Activated T-cell treated with anti-CD3 and anti-CD28 coated beads, Interleukin-2, amount 50 U/mL, for 4 hours (primary cell): ENCODE measurements at regions not wholly inside any gene's neighbourhood (a gene's known extent, or its start where the extent isn't known, plus 50 kb on each side); places are given as distances from the start of the nearest gene placed in this dataset.

Experiments
- ATAC-seq, 2 donors: fragments of 200-7000 bp; cut with Tn5 transposase; one replicate each; pipeline ENCODE4 v1.10.0; 2021
- DNase-seq: peaks from one replicate; pipeline ENCODE4 v3.0.0-alpha.2; 2020
- H3K27me3 Mint-ChIP-seq: one replicate; pipeline ENCODE4 v1.8.0; 2021; ENCODE audit warnings: low read depth, mixed read lengths
- H3K36me3 Mint-ChIP-seq: one replicate; pipeline ENCODE4 v1.8.0; 2022; ENCODE audit warnings: mixed read lengths; ENCODE audit not compliant: insufficient read depth
- H3K4me1 Mint-ChIP-seq: one replicate; pipeline ENCODE4 v1.8.0; 2021; ENCODE audit warnings: low read depth, mixed read lengths
- H3K4me3 Mint-ChIP-seq: one replicate; pipeline ENCODE4 v1.8.0; 2021; ENCODE audit warnings: mild to moderate bottlenecking, moderate library complexity, mixed read lengths
- H3K9me3 Mint-ChIP-seq: one replicate; pipeline ENCODE4 v1.8.0; 2021; ENCODE audit warnings: mixed read lengths

DNA sequence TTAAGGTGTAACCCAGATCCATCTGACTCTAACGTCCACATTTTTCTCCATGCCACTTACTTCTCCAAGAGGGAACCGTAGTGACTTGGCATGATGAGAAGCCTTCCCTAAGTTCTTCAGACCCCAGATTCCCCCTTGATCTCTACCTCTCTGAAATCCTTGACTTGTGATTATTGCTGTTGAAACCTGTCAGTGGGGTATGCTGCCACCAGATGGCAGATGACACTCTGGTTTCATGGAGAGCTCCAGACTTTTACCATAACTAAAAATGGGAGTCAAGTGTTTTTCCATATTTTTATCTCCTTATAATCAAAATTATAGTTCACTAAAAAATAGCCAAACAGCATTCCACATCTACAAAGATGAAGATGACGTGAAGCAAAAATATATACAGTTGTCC, 504.2 kb downstream of the SOX6 start:
- no peaks in the 10 kb centered on the region for H3K9me3 Mint-ChIP-seq
- no peak overlapping the region for H3K4me3 Mint-ChIP-seq
- DNase-seq, result no peak
- H3K27me3 Mint-ChIP-seq, result no peaks in the 10 kb centered on the region
- no peak for ATAC-seq
- H3K36me3 Mint-ChIP-seq, result no peaks in the 10 kb centered on the region
- no peaks in the 10 kb centered on the region for H3K4me1 Mint-ChIP-seq

DNA sequence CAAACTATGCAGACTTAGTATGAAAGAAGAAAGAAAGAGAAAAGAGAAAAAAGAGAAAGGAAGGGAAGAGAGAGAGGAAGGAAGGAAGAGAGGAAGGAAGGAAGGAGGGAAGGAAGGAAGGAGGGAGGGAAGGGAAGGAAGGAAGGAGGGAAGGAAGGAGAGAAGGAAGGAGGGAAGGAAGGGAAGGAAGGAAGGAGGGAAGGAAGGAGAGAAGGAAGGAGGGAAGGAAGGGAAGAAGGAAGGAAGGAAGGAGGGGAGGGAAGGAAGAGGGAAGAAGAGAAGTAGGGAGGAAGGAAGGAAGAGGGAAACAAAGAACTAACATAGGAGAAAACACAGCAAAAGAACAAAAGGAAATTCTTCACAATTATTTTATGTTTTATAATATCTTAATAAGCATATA, 502.1 kb downstream of the SOX6 start:
- Mint-ChIP-seq H3K4me3 (no peak overlapping the region), H3K27me3 (no peaks in the 10 kb centered on the region), H3K9me3 (no peaks in the 10 kb centered on the region), H3K36me3 (no peaks in the 10 kb centered on the region), H3K4me1 (no peaks in the 10 kb centered on the region)
- ATAC-seq (no peak), DNase-seq (no peak)

DNA sequence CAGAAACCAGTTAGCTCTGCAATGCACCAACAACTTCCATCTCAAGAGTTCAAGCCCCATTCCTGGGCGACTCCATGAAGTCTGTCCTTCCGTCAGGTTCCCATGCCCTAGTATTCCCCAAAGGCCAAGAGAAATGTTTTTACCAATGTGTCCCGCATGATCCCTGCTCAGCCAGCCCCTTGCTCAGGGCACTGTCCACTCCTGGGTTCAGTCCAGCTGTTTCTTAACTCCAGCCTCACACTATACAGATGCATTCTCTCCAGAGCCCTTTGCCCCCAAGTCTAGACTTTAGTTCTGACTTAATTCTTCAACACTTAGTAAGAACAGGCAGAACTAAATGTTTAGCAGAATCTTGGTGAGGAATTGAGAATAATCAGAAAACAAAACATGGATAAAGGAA, 497.5 kb downstream of the SOX6 start:
- DNase-seq, result no peak
- Mint-ChIP-seq H3K36me3 (no peaks in the 10 kb centered on the region), H3K4me1 (no peaks in the 10 kb centered on the region)

DNA sequence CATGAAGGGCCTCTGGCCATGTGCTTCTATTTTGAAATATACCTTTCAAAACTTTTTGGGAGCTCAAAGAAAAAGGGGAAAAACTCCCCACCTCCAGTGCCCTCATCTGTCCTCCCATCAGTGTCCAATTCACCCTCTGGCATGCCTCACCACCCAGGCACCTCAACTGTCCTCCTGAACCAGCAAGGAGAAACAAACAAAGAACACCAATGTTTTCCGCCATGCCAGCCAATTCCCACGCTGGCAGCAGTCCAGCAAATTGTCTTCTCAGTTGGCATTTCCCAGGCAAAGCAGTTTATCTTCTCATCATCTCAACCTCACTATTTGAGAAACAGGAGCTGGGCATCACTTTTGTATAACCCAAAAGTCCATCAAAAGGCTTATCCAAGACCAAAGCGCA, 496.9 kb downstream of the SOX6 start:
- DNase-seq, result no peak
- Mint-ChIP-seq H3K9me3 (no peaks in the 10 kb centered on the region), H3K36me3 (no peaks in the 10 kb centered on the region), H3K4me1 (no peaks in the 10 kb centered on the region), H3K27me3 (peaks cover 3% of the 10 kb centered on the region), H3K4me3 (no peak overlapping the region)
- no peak for ATAC-seq

More for the DNA sequence above, 497.5 kb downstream of the SOX6 start:
- ATAC-seq, result no peak
- no peak overlapping the region for H3K4me3 Mint-ChIP-seq
- H3K27me3 Mint-ChIP-seq, result peaks cover 3% of the 10 kb centered on the region
- H3K9me3 Mint-ChIP-seq, result no peaks in the 10 kb centered on the region

DNA sequence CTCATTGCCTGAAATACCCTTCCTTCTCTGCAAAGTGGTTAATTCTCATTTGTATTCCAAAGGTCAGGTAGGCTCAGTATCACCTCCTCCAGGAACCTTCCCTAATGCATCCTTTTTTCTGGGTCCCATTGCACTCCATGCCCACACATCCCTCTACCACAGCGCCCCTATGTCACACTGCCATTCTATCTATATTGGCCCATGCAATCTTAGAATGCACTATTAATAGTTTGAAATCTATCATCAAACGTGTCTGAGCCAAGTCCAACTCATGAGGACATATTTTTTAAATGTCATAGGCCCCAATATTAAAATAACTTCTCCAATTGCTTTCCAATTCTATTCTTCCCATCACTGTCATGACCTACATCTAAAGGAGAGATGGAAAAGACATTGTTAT, 495.1 kb downstream of the SOX6 start:
- no peak for DNase-seq
- no peaks in the 10 kb centered on the region for H3K4me1 Mint-ChIP-seq
- no peak overlapping the region for H3K4me3 Mint-ChIP-seq

DNA sequence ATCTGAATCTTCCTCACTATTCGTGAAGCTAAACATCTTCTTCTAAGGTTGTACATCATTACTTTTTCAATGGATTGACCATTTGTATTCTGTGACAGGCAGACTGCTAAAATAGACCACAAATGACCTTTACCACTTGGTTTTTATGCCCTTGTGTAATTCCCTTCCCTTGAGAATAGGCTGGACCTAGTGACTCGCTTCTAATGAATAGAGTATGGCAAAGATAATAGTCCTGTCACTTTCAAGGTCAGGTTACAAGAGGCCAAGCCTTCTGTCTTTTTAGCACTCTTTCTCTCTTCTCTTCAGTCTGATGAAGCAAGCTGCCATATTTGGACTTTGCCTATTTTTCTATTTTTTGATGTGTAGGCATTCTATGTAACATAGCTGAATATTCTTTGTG, 492.9 kb downstream of the SOX6 start:
- H3K27me3 Mint-ChIP-seq, result peaks cover 3% of the 10 kb centered on the region
- no peaks in the 10 kb centered on the region for H3K36me3 Mint-ChIP-seq
- H3K4me3 Mint-ChIP-seq, result no peak overlapping the region
- ATAC-seq (no peak), DNase-seq (no peak)
- no peaks in the 10 kb centered on the region for H3K4me1 Mint-ChIP-seq
- peaks cover 5% of the 10 kb centered on the region for H3K9me3 Mint-ChIP-seq

More for the DNA sequence above, 495.1 kb downstream of the SOX6 start:
- no peak for ATAC-seq
- H3K27me3 Mint-ChIP-seq, result peaks cover 3% of the 10 kb centered on the region
- H3K9me3 Mint-ChIP-seq, result peaks cover 2% of the 10 kb centered on the region
- no peaks in the 10 kb centered on the region for H3K36me3 Mint-ChIP-seq

DNA sequence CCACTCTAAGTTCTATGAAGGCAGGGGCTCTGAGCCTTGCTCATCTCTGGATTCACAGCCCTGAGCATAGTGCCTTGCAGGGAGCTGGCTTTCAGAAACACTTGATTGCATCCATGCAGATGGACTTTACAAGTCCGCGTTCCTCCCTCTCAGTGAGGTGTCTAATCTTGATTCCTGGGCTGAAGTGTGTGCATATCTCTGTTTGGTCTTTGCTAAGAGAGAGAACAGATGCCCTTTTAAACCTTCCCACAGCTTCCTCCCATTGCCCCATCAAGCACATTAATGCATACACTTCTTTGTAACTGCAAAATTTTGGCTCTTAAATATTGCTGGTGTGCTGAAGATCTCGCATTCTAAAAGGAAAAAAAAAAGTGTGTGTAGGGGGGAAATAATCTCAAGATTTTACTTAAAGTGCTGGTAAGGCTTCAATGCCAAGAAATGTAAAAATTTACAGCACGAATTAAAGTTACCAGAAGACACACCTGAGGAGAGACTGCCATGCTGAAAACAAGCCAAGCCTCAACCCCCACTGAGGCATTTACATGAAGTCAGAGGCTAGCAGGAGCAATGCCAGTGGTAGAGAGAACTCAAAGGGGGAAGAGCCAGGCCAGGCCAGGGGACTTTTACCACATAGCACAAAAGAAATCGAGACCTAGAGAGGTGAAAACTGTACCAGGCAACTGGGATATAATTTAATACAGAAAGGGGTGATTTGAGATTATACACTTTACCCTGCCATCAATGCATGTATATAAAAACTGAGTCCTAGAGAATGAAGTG, 492.1 kb downstream of the SOX6 start:
- Mint-ChIP-seq H3K4me3 (no peak overlapping the region), H3K4me1 (no peaks in the 10 kb centered on the region), H3K27me3 (peaks cover 3% of the 10 kb centered on the region), H3K9me3 (peaks cover 5% of the 10 kb centered on the region), H3K36me3 (no peaks in the 10 kb centered on the region)
- ATAC-seq, result no peak
- DNase-seq, result no peak

DNA sequence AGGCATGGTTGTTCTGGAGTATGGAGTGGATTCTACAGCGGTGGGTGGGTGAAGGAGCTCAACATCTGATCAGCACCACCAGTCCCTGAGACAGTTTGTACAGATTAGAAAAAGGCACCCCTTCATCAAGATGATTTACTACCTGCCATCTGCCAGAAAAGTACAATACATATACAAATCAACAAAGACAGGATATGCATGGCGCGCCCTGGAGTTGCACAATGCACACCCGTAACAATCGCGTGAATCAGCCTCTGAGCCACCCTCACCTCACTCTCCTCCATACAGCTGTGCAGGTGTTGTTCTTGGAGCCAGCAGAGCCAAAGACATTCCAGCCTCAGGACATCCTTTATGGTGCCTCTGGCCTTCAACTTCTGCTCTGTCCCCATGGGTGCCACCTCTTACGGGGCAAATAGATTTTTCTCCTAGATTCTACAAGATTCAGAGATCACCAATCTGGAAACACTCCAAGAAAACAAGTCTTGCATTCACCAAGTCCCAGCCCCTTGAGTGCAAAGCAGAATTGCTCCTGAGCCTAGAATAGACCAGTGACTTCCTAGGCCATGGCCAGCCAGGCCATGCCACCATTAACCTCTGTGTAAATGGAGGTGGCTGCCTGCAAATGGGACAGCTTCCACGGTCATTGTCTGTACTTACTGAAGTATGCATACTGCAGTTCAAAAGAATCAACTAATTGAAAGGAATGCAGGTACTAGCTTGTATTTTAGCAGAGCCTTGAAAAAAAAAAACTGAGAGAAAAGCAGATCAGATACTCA, 490.9 kb downstream of the SOX6 start:
- Mint-ChIP-seq H3K4me3 (no peak overlapping the region), H3K9me3 (peaks cover 5% of the 10 kb centered on the region), H3K36me3 (no peaks in the 10 kb centered on the region), H3K4me1 (no peaks in the 10 kb centered on the region), H3K27me3 (peaks cover 3% of the 10 kb centered on the region)
- no peak for ATAC-seq
- no peak for DNase-seq

DNA sequence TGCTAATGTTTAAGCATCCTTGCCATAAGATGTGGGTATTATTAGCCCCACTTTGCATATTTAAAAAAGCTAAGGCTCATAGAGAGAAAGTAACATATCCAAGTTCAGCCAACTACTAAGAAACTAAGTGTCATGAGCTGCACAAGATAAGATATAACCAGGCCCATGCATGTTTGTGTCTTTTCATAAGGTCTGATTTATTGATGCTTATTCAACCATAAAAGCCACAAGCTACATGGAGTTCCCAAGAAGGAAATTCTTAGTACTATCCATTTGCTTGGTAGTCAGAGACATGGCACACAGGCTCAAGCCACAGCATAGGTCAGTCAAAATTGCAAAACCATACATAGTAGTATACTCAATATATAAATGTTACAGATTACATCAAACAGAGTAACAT, 488.5 kb downstream of the SOX6 start:
- peaks cover 2% of the 10 kb centered on the region for H3K27me3 Mint-ChIP-seq
- H3K4me3 Mint-ChIP-seq, result no peak overlapping the region
- no peaks in the 10 kb centered on the region for H3K36me3 Mint-ChIP-seq
- ATAC-seq, result no peak
- H3K9me3 Mint-ChIP-seq, result peaks cover 5% of the 10 kb centered on the region
- DNase-seq, result no peak
- no peaks in the 10 kb centered on the region for H3K4me1 Mint-ChIP-seq

DNA sequence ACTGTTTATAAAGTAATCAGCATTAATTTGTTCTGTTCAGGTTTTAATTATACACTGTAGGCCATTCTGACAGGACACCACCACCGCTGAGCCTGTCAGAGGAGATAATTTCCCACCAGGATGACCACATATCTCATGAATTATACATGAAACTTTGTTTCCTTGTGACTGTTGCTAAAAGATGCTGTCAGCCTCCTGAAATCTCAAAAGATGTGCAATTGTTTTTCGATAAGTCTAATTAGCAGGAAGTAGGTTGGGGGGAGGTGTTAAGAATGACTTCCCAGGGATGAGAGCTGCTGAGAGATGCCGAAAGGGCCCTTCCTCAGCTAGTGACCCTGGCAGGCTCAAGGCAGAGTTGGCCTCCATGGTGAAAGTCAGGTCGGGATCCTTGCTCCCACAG, 485.4 kb downstream of the SOX6 start:
- Mint-ChIP-seq H3K9me3 (peaks cover 5% of the 10 kb centered on the region), H3K4me3 (no peak overlapping the region), H3K4me1 (no peaks in the 10 kb centered on the region), H3K27me3 (peaks cover 2% of the 10 kb centered on the region), H3K36me3 (no peaks in the 10 kb centered on the region)
- DNase-seq (no peak), ATAC-seq (no peak)

DNA sequence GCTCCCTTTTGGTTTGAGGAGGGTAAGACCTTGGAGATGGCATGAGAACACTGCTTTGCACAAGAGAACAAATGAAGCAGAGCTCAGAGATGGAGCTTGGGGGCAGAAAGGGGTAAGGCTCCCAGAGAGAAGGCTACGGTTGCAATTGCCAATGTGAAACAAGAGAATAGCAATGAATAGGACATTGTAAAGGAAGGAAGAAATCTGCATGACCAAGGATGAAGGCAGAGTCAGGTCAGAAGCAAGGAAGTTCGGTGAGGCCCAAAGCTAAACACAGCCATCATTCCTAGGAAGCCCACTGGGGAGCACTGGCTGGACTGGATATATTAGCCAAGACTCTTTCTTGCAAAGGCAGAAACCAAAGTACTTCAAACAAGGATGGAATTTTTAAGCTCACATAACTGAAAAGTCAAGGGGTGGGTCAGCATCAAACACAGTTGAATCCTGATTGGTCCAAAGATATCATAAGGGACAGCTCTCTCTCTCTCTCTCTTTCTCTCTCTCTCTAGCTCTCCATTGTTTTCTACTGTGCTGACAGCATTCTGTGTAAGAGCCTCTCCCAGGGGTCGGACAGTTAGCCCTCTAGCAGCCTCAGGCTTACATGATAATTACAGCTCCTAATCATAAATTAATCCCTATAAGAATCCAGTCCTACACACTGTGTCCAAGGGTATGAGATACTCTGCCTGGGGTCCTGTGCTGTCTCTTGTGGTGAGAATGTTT, 484.3 kb downstream of the SOX6 start:
- H3K27me3 Mint-ChIP-seq, result peaks cover 2% of the 10 kb centered on the region
- no peak overlapping the region for H3K4me3 Mint-ChIP-seq
- no peak for ATAC-seq
- no peak for DNase-seq
- no peaks in the 10 kb centered on the region for H3K4me1 Mint-ChIP-seq
- H3K9me3 Mint-ChIP-seq, result no peaks in the 10 kb centered on the region
- H3K36me3 Mint-ChIP-seq, result no peaks in the 10 kb centered on the region

DNA sequence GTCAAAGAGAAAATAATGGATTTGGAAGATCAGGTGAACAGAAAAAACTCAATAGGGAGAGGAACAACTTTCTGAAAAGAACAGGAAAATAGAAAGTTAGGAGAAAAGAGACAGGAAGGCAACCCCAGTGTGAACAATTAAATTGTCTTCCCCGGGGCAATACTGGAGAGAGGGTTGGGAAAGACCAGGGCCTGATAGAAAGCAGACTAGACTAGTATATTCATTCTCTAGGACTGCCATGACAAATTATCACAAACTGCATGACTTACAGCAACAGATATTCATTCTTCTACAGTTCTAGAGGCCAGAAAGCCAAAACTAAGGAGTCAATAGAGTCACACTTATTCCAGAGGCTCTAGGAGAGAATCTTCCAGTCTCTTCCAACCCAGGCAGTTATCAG, 482.8 kb downstream of the SOX6 start:
- Mint-ChIP-seq H3K9me3 (no peaks in the 10 kb centered on the region), H3K4me3 (no peak overlapping the region), H3K4me1 (no peaks in the 10 kb centered on the region), H3K27me3 (peaks cover 2% of the 10 kb centered on the region), H3K36me3 (no peaks in the 10 kb centered on the region)
- ATAC-seq (no peak), DNase-seq (no peak)

DNA sequence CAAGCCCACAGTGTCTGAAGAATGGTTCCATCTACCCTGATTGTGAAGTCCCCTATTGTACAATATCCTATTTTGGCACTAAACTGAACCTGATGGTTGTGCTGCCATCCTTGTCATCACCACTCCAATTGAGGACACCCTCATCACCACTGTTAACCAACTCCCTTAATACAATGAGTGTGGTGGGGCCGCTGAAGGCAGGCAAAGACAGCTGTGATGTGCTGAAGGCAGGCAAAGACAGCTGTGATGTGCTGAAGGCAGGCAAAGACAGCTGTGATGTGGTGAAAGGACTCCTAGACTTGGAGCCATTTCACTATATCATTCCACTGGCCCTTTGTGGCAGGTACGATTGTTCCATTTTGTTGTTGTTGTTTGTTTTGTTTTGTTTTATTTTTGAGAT, 481.6 kb downstream of the SOX6 start:
- peaks cover 2% of the 10 kb centered on the region for H3K27me3 Mint-ChIP-seq
- DNase-seq (no peak), ATAC-seq (no peak)
- H3K36me3 Mint-ChIP-seq, result no peaks in the 10 kb centered on the region
- no peaks in the 10 kb centered on the region for H3K4me1 Mint-ChIP-seq
- no peak overlapping the region for H3K4me3 Mint-ChIP-seq
- no peaks in the 10 kb centered on the region for H3K9me3 Mint-ChIP-seq

DNA sequence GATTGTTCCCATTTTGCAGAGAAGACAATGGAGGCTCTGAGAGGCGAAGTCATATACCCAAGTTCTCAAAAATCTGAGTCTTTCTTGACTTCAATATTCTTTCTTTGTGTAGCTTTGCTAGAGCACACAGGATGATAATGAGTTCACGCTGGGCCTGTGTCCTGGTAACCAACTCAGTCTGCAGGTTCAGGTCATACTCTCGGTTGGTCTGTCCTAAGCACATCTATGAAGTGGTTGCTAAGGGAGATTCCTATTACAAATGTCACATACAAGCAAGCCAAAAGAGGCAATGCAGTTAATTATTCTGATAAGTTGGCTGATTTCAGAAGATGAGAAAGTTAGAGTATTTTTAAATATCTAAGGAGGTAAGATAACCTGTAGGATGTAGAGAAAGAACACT, 481.0 kb downstream of the SOX6 start:
- DNase-seq (no peak), ATAC-seq (no peak)
- Mint-ChIP-seq H3K4me3 (no peak overlapping the region), H3K9me3 (no peaks in the 10 kb centered on the region), H3K4me1 (no peaks in the 10 kb centered on the region), H3K36me3 (no peaks in the 10 kb centered on the region), H3K27me3 (peaks cover 2% of the 10 kb centered on the region)

DNA sequence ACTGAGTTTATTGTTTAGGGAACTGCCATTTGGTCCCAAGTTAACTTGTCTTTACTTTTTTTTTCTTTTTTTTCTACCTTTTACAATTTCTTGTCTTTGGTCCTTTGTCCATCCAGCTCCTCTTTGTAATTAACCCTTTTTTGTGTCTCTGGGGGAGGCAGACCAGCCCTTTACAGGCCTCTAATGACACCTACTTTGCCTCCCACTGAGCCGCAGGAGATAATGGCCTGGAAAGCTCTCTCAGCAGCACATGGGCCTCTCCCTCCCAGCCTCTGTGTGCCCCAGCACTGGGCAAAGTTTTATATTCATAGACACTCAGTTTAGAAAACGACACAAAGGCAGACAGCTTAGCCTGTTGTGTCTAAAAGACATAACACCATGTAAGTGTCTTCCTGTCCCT, 480.4 kb downstream of the SOX6 start:
- Mint-ChIP-seq H3K27me3 (peaks cover 2% of the 10 kb centered on the region), H3K4me3 (no peak overlapping the region), H3K4me1 (no peaks in the 10 kb centered on the region), H3K9me3 (no peaks in the 10 kb centered on the region), H3K36me3 (no peaks in the 10 kb centered on the region)
- ATAC-seq, result no peak
- DNase-seq, result no peak
